Neuronal stem cell (in vitro differentiated cells): ENCODE measurements at regions not wholly inside any gene's neighbourhood (a gene's known extent, or its start where the extent isn't known, plus 50 kb on each side); places are given as distances from the start of the nearest gene placed in this dataset.

Experiments used
- DNase-seq: peaks from one replicate; pipeline ENCODE4 v3.0.0-alpha.2; 2013; ENCODE audit warnings: low spot score
- H2AFZ ChIP-seq: one replicate; pipeline ENCODE4 v1.6.1; 2013; ENCODE audit warnings: mild to moderate bottlenecking, low read length, inconsistent platforms
- H2AK5ac ChIP-seq: 2 replicates; pipeline ENCODE4 v1.6.1; 2013; ENCODE audit warnings: low read depth, mild to moderate bottlenecking, inconsistent platforms, low read length, moderate library complexity, mixed read lengths
- H2BK120ac ChIP-seq: 2 replicates; pipeline ENCODE4 v1.6.1; 2013; ENCODE audit warnings: low read depth, mild to moderate bottlenecking, inconsistent platforms, low read length, moderate library complexity, mixed read lengths
- H2BK12ac ChIP-seq: one replicate; pipeline ENCODE4 v1.6.1; 2013; ENCODE audit warnings: low read length, inconsistent platforms
- H2BK15ac ChIP-seq: 2 replicates; pipeline ENCODE4 v1.6.1; 2013; ENCODE audit warnings: mild to moderate bottlenecking, low read length, inconsistent platforms, mixed read lengths
- H2BK5ac ChIP-seq: one replicate; pipeline ENCODE4 v1.6.1; 2013; ENCODE audit warnings: inconsistent platforms, mild to moderate bottlenecking, low read length, moderate library complexity
- H3K14ac ChIP-seq: one replicate; pipeline ENCODE4 v1.6.1; 2013; ENCODE audit warnings: low read length, inconsistent platforms
- H3K18ac ChIP-seq: 2 replicates; pipeline ENCODE4 v1.6.1; 2013; ENCODE audit warnings: low read length, inconsistent platforms
- H3K23ac ChIP-seq: 2 replicates; pipeline ENCODE4 v1.6.1; 2013; ENCODE audit warnings: low read depth, mild to moderate bottlenecking, mixed read lengths, low read length, inconsistent platforms; ENCODE audit not compliant: poor library complexity
- H3K27ac ChIP-seq: replicated peaks from 3 replicates; pipeline ENCODE4 v1.5.1; 2013; ENCODE audit warnings: low read length, inconsistent platforms
- H3K27me3 ChIP-seq, 3 experiments: 2 replicates each; pipeline ENCODE4 v1.6.1; 2013; ENCODE audit warnings: low read length in 3 of 3, mild to moderate bottlenecking in 2 of 3, inconsistent platforms in 1 of 3, low read depth in 1 of 3, mixed read lengths in 1 of 3, moderate library complexity in 1 of 3; ENCODE audit not compliant: control insufficient read depth in 3 of 3, insufficient read depth in 3 of 3
- H3K36me3 ChIP-seq, 2 donors: replicated peaks in 1 of 2; 2 replicates each; pipeline ENCODE4 v1.6.1; 2013; ENCODE audit warnings: low read length in 2 of 2; ENCODE audit not compliant: control insufficient read depth in 2 of 2, insufficient read depth in 2 of 2
- H3K4ac ChIP-seq: 2 replicates; pipeline ENCODE4 v1.6.1; 2013; ENCODE audit warnings: inconsistent platforms, mild to moderate bottlenecking, low read length, moderate library complexity
- H3K4me1 ChIP-seq, 2 donors: 1 replicate in 1 of 2; 2 replicates in 1 of 2; pipeline ENCODE4 v1.6.1; 2013; ENCODE audit warnings: low read length in 2 of 2, low read depth in 1 of 2; ENCODE audit not compliant: control insufficient read depth in 2 of 2, insufficient read depth in 1 of 2
- H3K4me2 ChIP-seq: one replicate; pipeline ENCODE4 v1.6.1; 2013; ENCODE audit warnings: mild to moderate bottlenecking, low read length, inconsistent platforms; ENCODE audit not compliant: insufficient read depth, poor library complexity, severe bottlenecking
- H3K4me3 ChIP-seq, 2 donors: 2 replicates each; pipeline ENCODE4 v1.5.1; 2013; ENCODE audit warnings: low read length in 2 of 2, mild to moderate bottlenecking in 2 of 2, inconsistent platforms in 1 of 2, moderate library complexity in 1 of 2
- H3K79me1 ChIP-seq: one replicate; pipeline ENCODE4 v1.6.1; 2013; ENCODE audit warnings: low read depth, mild to moderate bottlenecking, inconsistent platforms, low read length, moderate library complexity
- H3K9ac ChIP-seq: one replicate; pipeline ENCODE4 v1.6.1; 2013; ENCODE audit warnings: mild to moderate bottlenecking, low read depth, low read length, inconsistent platforms; ENCODE audit not compliant: poor library complexity
- H3K9me3 ChIP-seq, 2 donors: replicated peaks in 1 of 2; 2 replicates each; pipeline versions ENCODE3 to v1.6.1; 2013; ENCODE audit warnings: low read length in 2 of 2, mild to moderate bottlenecking in 2 of 2, inconsistent platforms in 1 of 2, low read depth in 1 of 2, mixed read lengths in 1 of 2, moderate library complexity in 1 of 2; ENCODE audit not compliant: control insufficient read depth in 2 of 2, insufficient read depth in 1 of 2
- H4K8ac ChIP-seq: one replicate; pipeline ENCODE4 v1.6.1; 2013; ENCODE audit warnings: low read depth, mild to moderate bottlenecking, inconsistent platforms, low read length, moderate library complexity
- H4K91ac ChIP-seq: one replicate; pipeline ENCODE4 v1.6.1; 2013; ENCODE audit warnings: low read length, low read depth, mild to moderate bottlenecking, inconsistent platforms; ENCODE audit not compliant: poor library complexity
- WGBS, 2 donors: extraction: QIAGEN DNeasy Blood & Tissue Kit; methylation state at CpG; one replicate each; pipeline ENCODE4 v1.1.7; 2013; ENCODE audit warnings: missing lambda C conversion rate in 2 of 2, mixed read lengths in 1 of 2; ENCODE audit not compliant: insufficient read length in 2 of 2, insufficient replicate concordance in 1 of 2; ENCODE audit errors: extremely low coverage in 2 of 2; 5-methylcytosine and 5-hydroxymethylcytosine counted together

DNA sequence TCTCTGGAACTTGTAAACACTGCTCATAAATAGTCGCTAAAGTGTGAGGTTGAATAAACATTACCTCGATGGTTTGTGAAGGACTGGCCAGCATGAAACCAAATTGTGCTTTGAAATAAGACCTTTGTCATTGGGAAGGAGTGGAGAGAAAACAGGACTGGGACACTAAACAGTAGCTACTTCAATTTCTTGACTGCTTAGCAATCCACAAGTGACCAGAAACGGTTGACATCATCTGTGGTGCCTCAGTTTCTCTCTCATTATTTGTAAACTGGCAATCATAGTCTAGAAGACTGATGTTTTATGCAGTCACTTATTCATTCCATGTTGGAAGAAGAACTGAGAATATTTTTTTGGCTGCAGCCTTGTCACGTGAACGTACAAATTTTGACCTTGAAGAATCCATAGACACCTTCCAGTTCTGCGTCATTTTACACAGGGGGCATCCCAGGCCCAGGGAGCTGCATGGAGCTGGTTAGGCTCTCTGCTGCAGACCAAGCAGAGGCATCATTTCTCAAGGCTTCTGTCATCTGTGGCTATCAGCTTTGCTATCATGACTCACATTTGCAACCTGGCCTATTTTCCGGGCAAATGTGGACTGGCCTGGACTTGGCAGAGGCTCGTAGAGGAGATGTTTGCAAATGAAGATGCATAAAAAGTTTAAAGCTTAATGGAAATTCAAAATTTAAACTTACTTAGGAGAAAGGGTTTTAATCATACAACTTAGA is 391.8 kb downstream of the FGF9 start:
- no peak overlapping the region for H3K4me2 ChIP-seq
- no CpG with 5 or more reads among the region's 8 CpGs for WGBS, 2 donors
- H4K8ac ChIP-seq, result no peak overlapping the region
- no peak overlapping the region for H2BK5ac ChIP-seq
- H3K4me1 ChIP-seq, result peaks cover 0 to 17% of the 10 kb centered on the region in 2 donors
- H3K4ac ChIP-seq, result no peak overlapping the region
- H2BK12ac ChIP-seq, result no peak overlapping the region
- H3K9ac ChIP-seq, result no peak overlapping the region
- no peak overlapping the region for H2AFZ ChIP-seq
- no peak overlapping the region for H3K27ac ChIP-seq
- no peaks in the 10 kb centered on the region for H3K79me1 ChIP-seq
- no peak overlapping the region for H3K4me3 ChIP-seq
- no peak overlapping the region for H2BK120ac ChIP-seq
- H3K14ac ChIP-seq, result no peak overlapping the region
- no peak overlapping the region for H2AK5ac ChIP-seq
- H3K18ac ChIP-seq, result no peak overlapping the region
- peaks cover 0 to 2% of the 10 kb centered on the region in 2 donors for H3K9me3 ChIP-seq
- no peak overlapping the region for H3K23ac ChIP-seq
- H3K27me3 ChIP-seq, result no peaks in the 10 kb centered on the region
- H4K91ac ChIP-seq, result no peak overlapping the region
- DNase-seq, result no peak
- no peak overlapping the region for H2BK15ac ChIP-seq
- no peaks in the 10 kb centered on the region for H3K36me3 ChIP-seq

DNA sequence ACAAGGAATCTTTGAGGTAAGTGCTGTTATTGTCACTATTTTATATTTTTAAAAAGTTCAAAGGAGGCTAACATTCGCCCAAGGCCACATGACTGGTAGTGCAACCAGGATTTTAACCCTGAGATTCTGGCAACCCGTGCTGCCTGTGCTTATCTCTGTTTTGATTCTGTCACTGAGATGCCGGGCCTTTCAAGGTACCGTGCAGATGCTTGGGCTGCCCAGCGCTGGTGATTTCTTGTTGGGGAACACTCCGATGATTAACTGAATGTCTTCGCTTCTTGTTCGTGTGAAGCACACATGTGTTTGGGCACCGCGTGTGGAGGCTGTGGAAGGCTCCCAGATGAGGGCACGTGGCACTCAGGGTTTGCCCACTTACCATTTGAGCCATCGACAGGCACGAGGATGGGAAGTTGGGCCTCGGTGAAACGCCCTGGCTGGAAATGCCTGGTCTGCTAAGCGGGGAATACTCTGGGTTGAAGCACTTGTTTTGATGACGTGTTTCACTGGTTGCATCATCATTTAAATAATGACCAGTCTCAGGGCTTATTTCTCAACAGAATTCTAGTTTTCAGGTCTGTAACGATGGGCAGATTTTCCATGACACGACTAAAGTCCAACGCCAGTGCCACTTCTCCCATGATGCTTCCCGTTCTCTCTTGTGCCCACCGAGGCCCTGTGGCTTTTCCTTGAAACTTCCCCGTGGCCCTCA is 392.7 kb downstream of the FGF9 start:
- no peak overlapping the region for H2BK15ac ChIP-seq
- no peak overlapping the region for H3K4ac ChIP-seq
- H3K27ac ChIP-seq, result no peak overlapping the region
- no peak for DNase-seq
- H3K18ac ChIP-seq, result no peak overlapping the region
- no peak overlapping the region for H3K4me3 ChIP-seq
- H2BK120ac ChIP-seq, result no peak overlapping the region
- no peak overlapping the region for H2BK5ac ChIP-seq
- no peak overlapping the region for H4K91ac ChIP-seq
- no peak overlapping the region for H3K23ac ChIP-seq
- no peak overlapping the region for H3K9ac ChIP-seq
- H2AK5ac ChIP-seq, result no peak overlapping the region
- no peak overlapping the region for H3K14ac ChIP-seq
- no peak overlapping the region for H4K8ac ChIP-seq
- no peak overlapping the region for H2BK12ac ChIP-seq
- peaks cover 0 to 2% of the 10 kb centered on the region in 2 donors for H3K9me3 ChIP-seq
- H3K79me1 ChIP-seq, result no peaks in the 10 kb centered on the region
- H3K27me3 ChIP-seq, result no peaks in the 10 kb centered on the region
- H3K4me1 ChIP-seq, result peaks cover 0 to 17% of the 10 kb centered on the region in 2 donors
- WGBS, 2 donors, result no CpG with 5 or more reads among the region's 23 CpGs
- H3K36me3 ChIP-seq, result no peaks in the 10 kb centered on the region
- H2AFZ ChIP-seq, result no peak overlapping the region
- no peak overlapping the region for H3K4me2 ChIP-seq

DNA sequence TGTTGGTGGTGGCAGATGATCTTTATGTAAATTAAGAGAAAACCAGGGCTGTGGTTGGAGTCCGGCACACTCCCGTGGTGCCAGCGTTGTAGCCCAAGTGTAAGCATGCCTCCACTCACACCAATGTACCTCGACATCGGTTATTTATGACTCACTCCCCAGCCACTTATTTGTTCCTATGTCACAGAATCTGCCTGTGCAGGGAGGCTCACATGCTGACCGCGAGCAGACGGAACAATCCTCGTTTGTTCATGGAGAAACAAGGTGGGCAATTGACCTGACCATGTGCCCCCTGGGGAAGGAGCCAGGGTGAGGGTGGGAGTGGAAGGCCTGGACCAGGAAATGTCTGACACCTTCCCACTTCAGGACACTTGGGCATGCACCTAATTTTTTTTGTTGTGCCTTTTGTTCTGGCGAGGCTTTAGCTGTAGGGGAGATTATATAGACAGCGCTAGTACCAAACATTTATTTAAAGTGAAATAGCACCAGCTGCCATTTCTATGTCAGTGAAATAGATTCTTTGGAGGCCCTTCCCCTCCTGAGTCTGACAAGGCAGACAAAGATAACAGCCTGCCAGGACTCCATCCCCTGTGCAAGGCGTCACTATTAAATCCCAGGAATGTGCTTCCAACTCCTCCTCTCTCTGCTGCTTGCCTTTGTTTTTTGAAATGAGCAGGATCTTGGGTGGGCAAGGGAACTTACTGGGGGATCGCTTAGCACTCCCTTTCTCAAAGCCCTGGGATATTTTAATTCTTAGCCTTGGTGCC is 394.2 kb downstream of the FGF9 start:
- Histone ChIP-seq H3K27ac (peak overlapping the region; percentile 13), H2BK15ac (no peak overlapping the region), H3K9me3 (peaks cover 0 to 2% of the 10 kb centered on the region in 2 donors), H3K14ac (no peak overlapping the region), H2BK120ac (no peak overlapping the region), H4K8ac (no peak overlapping the region), H2AK5ac (no peak overlapping the region), H3K36me3 (no peaks in the 10 kb centered on the region), H2AFZ (no peak overlapping the region), H3K27me3 (no peaks in the 10 kb centered on the region), H3K18ac (peak overlapping the region; percentile 15), H3K4me1 (peaks cover 0 to 17% of the 10 kb centered on the region in 2 donors), H2BK12ac (no peak overlapping the region), H4K91ac (no peak overlapping the region), H3K23ac (no peak overlapping the region), H3K4ac (no peak overlapping the region), H3K4me3 (no peak overlapping the region), H2BK5ac (no peak overlapping the region), H3K4me2 (no peak overlapping the region), H3K79me1 (no peaks in the 10 kb centered on the region), H3K9ac (no peak overlapping the region)
- no CpG with 5 or more reads among the region's 13 CpGs for WGBS, 2 donors
- peak; percentile 31 for DNase-seq

DNA sequence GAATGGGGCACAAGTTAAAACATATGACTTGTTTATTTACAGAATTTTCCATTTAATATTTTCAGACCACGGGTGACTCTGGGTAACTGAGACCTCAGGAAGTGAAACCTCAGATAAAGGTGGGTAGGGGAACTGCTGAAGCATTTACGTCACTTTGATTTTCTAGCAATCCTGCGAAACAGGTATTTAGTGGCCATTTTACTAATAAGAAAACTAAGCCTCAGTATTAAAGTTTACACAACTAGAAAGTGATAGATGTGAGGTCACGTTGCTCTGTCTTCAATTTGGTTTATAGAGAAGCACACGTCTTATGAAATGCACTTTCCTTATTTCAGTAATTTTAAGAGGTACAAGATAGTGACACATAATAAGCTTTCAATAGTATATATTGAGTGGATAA is 402.8 kb downstream of the FGF9 start:
- H3K4me1 ChIP-seq, result peaks cover 0 to 1% of the 10 kb centered on the region in 2 donors
- H4K91ac ChIP-seq, result no peak overlapping the region
- WGBS, 2 donors, result no CpG with 5 or more reads among the region's 5 CpGs

More for the DNA sequence above, 402.8 kb downstream of the FGF9 start:
- Histone ChIP-seq H3K9ac (no peak overlapping the region), H2BK120ac (no peak overlapping the region), H3K9me3 (no peaks in the 10 kb centered on the region), H3K23ac (no peak overlapping the region), H3K36me3 (no peaks in the 10 kb centered on the region), H3K4me3 (no peak overlapping the region), H4K8ac (no peak overlapping the region), H3K18ac (no peak overlapping the region), H2AFZ (no peak overlapping the region), H3K27me3 (no peaks in the 10 kb centered on the region), H2BK15ac (no peak overlapping the region), H3K4me2 (no peak overlapping the region), H2BK12ac (no peak overlapping the region), H3K79me1 (no peaks in the 10 kb centered on the region), H3K4ac (no peak overlapping the region), H3K14ac (no peak overlapping the region), H3K27ac (no peak overlapping the region), H2BK5ac (no peak overlapping the region), H2AK5ac (no peak overlapping the region)
- DNase-seq, result no peak
